ENCODE measurements at regions not wholly inside any gene's neighbourhood (a gene's known extent, or its start where the extent isn't known, plus 50 kb on each side); places are given as distances from the start of the nearest gene placed in this dataset.

DNA sequence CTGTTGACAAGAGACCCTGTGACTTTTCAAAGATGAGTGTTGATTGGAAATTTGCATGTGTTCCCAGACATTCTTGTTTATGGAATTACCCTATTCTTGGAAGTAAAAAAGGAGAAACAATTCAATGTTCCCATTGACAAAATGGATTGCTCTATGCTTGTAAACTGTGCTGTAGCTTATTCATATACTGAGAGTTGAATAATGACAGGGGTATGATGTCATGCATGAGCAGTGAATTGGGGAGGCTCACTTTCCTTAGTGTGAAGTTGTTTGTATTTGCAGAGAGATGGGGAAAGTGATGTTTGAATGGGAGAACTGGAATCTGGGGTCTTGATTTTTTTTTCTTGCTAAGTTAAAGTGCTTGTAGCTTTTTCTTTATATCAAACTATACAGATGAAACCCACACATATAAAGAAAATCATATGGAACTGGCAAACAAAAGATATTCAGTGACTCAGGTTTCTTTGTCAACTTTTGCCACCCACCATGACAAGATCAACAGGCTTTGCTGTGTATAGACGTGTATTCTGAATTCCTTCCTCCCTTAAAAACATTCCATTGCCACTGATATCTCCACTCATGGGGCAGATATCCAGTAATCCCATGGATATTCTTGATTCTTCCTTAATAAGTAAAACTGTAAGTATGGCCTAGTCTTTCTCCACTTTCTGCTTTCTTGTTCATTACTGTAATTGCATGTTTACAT, 97.8 kb upstream of the JAG1 start:
- no peak for DNase-seq (ENCODE audit: low read depth)

- DNase-seq (ENCODE audit: low read depth), result no peak
Observed at GRCh38 chr20:10774357-10774943, 100.7 kb upstream of the JAG1 start.

- no peak for DNase-seq (ENCODE audit: low read depth)
Observed at GRCh38 chr20:10777710-10778109, 103.9 kb upstream of the JAG1 start.

- no peak for DNase-seq (ENCODE audit: low read depth)
Observed at GRCh38 chr20:10779911-10780310, 106.1 kb upstream of the JAG1 start.

DNA sequence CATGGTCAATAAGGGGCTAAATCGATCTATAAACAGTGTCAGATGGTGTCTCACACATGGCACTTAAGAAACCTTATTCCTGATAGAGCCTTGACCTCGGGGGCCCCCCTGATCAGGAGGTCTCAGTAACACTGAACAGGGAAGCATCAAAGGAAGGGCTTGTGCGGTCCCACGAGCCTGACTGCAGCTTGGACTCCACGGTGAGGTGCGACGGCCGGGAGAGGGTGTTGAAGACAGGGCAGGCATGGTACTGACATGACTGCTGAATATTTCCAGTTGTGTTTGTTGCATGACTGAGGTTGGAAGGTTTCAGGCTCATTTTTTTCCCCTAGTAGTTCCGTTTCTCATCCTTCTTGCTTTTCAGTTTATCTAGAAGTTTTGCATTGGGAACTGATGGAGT, 107.1 kb upstream of the JAG1 start:
- DNase-seq (ENCODE audit: low read depth), result no peak

DNA sequence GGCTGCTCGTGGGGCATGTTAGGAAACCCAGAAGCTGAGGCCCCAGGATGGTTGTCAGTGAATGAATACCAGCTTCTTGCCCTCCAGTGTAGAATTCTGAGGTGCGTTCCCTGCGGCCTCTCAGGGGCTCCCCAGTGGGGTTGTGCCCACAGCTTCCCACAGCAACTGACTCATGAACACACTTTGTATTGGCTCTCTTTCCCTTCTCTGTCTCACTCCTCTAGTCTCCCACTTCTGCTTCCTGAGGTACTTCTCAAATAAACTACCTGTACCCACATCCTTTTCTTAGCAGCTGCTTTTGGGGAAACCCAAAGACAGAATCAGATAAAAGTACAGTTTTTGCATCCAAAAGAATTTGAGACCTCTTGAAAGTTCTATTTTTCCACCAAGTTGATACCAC, 107.7 kb upstream of the JAG1 start:
- no peak for DNase-seq (ENCODE audit: low read depth)

DNA sequence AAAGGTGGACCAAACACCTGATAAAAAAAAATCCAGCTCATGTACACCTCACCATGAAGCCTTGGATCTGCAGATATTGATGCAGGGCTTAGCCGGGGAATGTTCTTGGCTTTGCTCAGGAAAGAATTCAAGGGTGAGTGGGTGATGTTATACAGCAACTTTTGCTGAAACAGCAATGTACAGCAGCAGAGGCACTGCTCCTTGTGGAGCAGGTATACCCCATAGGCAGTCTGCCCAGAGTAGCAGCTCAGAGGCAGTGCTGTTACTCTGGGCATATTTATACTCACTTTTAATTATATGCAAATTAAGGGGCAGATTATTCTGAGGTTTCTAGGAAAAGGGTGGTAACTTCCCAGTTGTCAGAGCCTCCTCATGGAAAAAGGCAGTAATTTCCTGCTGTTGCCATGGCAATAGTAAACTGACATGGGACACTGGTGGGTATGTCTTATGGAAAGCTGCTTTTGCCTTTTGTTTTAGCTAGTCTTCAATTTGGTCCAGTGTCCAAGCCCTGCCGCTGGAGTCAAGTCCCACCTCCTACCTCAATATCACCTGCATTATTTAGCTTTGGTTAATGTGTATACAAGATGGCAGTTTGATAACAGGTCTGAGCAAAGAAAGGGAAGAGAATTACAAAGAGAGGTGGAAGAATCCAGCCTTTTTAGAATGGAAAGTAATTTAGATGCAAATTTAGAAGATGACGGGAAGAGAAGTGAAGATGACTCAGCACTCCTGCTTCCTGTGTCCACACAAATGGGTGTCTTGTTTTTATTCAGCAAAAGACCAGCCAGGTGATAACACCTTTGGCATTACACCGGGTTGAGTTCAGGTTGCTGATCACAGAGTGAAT, 110.1 kb upstream of the JAG1 start:
- DNase-seq (ENCODE audit: low read depth), result no peak

DNA sequence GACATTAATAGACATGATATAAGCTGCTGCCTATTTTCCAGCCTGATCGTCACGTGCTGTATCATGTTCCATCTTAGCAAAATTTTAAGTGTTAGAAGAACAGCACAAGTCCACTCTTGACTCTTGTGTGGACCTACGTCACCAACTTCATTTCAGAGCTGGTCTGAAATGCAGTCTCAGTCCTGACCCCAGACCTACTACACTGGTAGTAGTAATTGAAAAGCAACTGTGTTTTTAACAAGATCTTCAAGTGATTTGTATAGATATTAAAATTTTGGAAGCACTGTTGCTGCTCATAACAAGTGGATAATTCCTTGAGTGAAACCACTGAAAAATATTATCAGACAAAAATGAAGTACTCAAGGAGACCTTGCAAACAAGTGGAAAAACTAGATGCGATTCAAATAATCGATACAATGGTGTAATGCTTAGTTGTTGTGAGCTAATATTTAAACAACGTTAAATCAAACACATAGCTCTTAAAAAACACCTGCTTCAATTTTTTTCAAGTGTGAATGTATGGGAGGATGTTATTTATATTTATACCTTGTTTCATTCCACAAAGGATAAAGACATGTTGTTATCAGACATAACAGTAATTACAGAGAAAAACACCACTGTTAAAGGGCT, 110.9 kb upstream of the JAG1 start:
- DNase-seq (ENCODE audit: low read depth), result no peak

DNA sequence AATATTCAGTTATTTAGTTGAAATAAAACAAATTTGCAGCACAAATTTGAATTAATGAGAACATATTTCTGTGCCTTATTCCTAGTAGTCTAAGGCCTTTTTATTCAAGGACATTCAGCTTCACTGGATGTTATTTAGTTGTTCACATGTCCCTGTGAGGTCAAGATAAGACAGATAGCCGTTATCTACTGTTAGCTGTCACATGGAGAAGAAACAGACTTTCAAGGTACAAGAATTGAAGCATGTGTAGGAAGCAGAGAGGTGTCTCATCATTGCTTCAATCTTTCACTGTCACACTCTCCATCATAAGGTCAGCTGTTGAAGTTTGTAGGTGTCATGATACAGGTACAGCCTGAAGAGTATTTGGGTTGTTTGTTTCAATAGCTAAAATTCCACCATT, 112.9 kb upstream of the JAG1 start:
- DNase-seq (ENCODE audit: low read depth), result no peak

- DNase-seq (ENCODE audit: low read depth), result no peak
Observed at GRCh38 chr20:10788055-10788454, 114.3 kb upstream of the JAG1 start.

GRCh38 chr20:10788877-10789276, 115.1 kb upstream of the JAG1 start:
- DNase-seq (ENCODE audit: low read depth), result no peak

- DNase-seq (ENCODE audit: low read depth), result no peak
Observed at GRCh38 chr20:10789386-10789785, 115.6 kb upstream of the JAG1 start.

DNA sequence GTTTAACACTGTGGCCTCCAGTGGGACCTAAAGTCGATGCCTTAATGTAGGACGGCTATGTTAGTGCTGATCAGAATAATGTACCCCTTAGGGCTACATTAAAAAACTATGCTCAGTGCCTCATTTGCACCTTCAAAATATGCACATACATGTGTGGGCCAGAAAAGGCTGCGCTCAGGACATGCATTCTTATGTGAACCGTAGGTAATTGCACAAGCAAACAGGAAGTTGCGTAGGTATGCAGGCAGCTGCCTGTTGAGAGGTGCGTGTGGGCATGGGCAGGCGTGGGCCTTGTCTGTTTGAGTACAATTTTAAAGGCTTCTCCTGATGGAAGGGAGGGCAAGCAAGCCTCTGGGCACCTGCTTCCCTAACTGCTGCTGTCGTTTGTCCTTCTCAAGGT, 116.2 kb upstream of the JAG1 start:
- DNase-seq (ENCODE audit: low read depth), result no peak

DNA sequence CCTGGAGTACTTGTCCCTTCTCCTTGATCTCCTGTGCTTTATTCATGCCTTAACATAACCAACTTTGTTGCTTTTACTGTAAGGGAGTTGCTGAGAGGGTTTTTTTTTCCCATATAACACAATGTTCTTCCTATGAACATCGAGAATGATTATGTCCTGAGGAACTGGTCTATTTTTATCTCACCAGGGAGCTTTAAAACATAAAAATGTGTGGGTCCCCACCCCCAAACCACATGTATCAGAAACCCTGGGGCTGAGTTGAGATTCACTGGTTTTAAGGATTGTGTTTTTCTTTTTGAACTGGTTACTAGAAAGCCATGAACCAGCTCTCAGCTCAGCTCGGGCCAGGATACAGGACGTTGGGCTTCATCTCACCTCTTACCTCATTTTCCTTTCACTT, 118.5 kb upstream of the JAG1 start:
- no peak for DNase-seq (ENCODE audit: low read depth)

GRCh38 chr20:10793766-10794165, 120.0 kb upstream of the JAG1 start:
- no peak for DNase-seq (ENCODE audit: low read depth)

- DNase-seq (ENCODE audit: low read depth), result no peak
Observed at GRCh38 chr20:10794765-10795164, 121.0 kb upstream of the JAG1 start.

DNA sequence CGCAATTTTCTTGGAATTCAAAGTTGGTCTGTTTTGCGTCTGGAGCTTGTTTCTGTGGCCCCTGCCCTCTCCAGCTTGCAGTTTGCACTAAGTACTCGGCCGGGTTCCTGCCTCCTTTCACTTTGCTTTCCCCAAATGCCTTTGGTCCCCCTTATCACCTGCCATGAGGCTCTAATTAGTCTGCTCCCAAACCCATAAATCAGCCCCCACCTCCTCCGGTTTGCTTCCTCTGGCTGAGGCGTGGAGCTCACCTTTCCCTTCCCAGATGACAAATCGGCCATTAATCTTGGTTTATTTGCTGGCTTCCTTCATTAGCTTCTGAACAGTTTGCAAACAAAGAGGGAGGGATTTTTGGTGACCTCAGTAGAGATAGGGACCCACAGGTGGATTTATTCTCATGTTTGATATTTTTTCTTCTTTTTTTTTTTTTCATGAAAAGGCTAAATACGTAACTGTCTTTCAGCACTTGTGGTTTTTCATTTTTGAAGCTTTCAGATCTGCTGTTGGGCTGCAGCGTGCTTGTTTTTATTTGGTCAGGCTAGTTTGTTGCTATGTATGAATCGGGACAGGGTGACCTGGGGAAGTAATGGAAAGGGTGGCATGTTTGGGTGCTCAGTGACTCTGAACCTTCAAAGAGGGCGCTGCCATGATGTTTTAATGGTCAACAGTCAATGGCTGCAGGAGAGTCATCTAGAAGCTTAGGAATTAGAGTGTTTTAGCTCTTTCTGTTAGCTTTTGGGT, 121.7 kb upstream of the JAG1 start:
- DNase-seq (ENCODE audit: low read depth), result no peak

DNA sequence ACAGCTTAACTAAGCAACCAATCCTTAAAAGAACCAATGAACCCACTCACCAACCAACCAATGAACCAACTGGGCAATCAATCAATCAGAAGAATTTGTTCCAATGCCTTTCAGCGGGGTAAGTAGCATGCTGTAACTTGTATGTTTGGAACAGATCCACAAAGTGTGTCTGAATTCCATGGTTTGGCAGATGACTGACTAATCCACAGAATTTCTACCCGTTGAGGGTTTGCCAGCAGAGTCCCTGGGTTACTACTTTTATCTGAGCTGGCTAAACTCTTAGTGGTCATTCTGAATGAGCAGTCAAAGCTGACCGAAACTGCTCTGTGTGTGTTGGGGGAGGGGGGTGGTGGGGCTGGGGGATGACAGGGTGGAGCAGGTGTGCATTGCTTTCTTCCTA, 125.0 kb upstream of the JAG1 start:
- DNase-seq (ENCODE audit: low read depth), result peak; percentile 73

DNA sequence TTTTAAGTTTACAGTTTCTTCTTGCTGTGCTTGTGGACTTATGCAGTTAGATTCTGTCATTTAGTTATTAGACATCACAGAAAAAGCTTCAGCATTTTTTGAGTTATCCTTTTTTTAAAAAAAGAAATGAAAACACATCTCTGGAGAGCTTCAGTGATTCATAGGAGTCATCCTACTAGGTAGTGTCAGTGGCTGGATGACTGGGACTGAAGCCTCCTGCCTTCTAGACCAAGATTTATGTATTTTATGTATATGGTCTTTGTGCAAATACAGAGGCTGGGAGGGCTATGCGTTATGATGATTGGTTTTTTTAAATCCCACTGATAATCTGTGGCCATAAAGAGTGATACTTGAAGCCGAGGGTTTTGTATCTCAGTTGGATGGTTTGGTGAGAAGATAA, 125.9 kb upstream of the JAG1 start:
- DNase-seq (ENCODE audit: low read depth), result no peak

- DNase-seq (ENCODE audit: low read depth), result no peak
Observed at GRCh38 chr20:10800288-10800687, 126.5 kb upstream of the JAG1 start.

- no peak for DNase-seq (ENCODE audit: low read depth)
Observed at GRCh38 chr20:10802236-10802635, 128.4 kb upstream of the JAG1 start.

GRCh38 chr20:10805764-10806163, 132.0 kb upstream of the JAG1 start:
- DNase-seq (ENCODE audit: low read depth), result no peak

All from stromal cell of bone marrow (primary cell).